GM15510 (cell line): ENCODE measurements at regions not wholly inside any gene's neighbourhood (a gene's known extent, or its start where the extent isn't known, plus 50 kb on each side); places are given as distances from the start of the nearest gene placed in this dataset.

Experiments
- POLR2A ChIP-seq: IDR thresholded peaks from 3 replicates; pipeline ENCODE4 v1.6.1; 2011; ENCODE audit warnings: borderline replicate concordance; ENCODE audit not compliant: insufficient read length; ENCODE audit errors: extremely low read depth

DNA sequence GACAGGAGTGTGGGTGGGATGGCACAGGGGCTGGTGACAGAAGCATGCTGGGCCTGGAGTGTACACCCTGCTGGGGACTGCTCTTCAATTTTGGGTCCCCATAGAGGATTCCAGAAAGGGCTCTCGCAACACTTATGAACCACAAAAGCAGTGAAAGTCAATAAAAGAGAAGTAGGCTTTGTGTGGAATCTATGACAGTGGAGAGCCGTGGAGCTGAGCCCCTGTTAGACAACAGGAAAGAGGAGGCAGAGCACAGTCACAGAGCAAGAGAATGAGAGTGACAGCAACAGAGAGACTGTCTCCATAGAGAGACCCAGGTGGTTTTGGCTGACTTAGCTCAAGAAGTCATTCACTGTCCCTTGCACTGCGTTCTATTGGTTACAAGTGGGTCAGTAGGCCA is 135.1 kb upstream of the ATP6AP2 start:
- no peak for TF ChIP-seq POLR2A

DNA sequence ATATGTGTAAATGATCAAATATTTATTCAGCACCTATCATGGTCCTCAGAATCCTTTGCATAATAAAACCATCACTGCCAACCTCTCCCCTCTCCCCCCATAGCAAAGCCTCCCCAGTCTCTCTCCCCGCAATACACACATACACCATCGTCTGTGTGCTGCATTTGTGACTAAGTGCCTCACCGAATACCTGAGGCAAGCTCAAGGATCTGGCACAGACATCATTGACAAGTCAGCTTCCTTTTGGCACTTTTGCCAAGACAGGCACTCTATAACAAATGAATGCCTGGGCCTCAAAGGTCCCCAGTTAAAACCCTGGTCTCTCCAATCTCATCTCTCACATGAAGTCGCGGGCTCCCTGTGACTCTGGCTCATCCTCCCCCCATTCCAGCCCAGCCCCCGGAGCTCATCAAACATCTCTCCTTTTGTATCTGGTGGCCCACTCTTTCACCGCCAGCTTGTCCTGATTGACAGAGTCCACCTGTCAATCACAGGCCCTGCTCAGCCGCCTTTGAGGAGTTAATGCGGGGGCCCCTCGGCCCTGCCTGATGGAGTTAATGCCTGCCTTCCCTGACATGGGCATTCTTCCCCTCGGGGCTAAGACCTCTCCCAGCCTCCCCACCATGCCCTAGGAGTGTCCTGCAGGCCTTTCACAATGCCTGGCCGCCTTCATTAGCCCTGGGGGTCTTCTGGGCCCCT is 135.8 kb upstream of the ATP6AP2 start:
- no peak for TF ChIP-seq POLR2A

DNA sequence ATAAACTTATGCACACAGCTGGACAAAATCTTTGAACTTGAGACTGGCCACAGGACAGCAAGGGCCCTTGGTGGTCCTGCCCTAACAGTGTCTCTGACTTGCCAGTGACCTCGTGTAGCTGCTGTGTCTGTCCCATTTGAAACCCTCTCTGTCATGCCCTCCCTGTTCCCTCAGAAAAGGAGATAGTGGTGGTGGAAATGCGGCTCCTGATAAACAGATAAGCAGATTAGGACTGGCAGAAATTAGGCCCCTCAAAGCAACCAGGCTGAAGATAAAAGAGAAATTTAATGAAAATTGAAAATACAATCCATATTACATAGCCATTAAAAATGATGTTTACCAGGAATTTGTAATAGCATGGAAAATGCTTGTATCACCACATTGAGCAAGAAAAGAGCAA is 136.6 kb upstream of the ATP6AP2 start:
- TF ChIP-seq POLR2A: no peak

DNA sequence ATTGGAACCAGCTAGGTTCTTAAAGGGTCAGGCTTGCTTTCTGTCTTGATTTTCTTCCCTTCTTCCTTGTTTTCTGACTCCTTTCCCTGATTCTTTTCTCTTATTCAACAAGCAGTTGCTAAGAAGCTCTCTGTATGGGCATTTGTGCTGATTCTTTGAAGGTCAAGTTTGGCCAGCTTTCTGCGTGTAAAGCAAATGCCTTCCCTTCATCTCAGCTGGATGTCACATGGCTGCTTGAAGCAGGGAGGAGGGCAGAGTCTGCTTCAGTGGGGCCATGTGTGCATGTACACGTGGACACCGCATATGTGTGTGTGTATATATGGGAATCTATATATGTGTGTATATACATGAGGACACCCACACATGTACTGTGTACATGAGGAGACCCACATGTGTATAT is 139.9 kb upstream of the ATP6AP2 start:
- no peak for TF ChIP-seq POLR2A

DNA sequence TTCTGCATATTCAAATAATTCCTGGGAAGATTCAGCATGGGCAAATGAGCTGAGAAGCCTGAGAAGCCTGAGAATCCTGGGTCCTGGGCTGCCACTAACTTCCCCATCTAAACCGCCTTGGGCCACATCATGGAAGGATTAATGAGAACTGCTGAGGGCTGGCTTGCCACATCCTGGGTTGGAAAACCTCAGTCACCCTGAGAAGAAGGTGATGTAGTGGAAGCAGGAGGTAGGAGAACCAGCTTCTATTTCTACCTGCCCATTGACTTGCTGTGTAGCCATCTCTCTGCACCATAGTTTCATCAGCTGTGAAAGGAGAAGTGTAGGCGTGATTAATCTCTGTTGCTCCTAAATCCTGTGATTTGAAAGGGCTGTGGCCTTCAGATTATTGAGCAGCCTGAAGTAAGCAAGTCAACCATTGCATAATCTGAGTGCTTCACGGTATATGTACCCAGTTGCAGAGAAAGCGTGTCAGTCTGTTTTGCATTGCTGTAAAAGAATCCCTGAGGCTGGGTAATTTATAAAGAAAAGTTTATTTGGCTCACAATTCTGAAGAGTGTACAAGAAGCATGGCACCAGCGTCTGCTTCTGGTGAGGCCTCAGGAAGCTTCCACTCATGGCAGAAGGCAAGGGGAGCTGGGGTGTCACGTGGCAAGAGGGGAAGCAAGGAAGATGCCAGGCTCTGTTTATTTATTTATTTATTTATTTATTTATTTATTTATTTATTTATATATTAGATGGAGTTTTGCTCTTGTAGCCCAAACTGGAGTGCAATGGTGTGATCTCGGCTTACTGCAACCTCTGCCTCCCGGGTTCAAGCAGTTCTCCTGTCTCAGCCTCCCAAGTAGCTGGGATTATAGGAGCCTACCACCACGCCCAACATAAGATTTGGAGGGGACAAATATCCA is 140.9 kb upstream of the ATP6AP2 start:
- no peak for TF ChIP-seq POLR2A

DNA sequence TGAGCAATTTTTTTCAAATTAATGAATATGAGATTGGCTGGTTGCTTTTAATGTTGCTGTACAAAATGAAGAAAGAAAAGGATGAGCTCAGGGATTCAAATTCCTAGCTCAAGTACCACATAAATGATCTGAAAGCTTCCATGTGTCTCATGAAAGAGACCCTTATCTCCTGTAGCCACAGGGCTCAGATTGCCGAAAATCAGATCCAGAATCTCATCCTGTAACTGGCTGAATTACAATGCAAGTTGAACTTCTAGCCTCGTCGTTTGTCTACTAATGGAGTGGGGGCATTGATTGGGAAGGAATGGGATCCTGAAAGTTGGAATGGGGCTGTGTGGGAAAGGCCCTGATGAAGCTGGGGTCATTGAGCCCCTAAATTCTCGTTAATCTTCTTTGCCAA is 143.4 kb upstream of the ATP6AP2 start:
- no peak for TF ChIP-seq POLR2A

DNA sequence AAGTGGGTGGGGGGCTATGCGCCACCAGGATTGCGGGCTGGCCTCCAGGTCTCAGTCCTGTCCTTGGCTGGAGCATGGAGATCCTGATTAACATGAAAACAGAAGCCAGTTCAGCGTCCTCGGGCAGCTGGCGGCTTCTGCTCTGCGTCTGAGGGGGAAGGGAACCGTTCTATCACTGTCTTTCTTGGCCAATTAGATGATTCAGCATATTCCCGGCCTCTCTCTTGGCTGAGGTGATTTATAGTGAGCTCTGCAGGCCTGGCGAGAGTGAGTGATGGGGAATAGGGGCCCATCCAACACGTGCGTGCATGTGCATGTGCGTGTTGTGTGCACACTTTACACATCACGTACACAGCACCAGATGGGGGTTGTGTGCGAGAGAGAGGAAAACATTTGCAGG is 145.8 kb upstream of the ATP6AP2 start:
- TF ChIP-seq POLR2A: no peak

DNA sequence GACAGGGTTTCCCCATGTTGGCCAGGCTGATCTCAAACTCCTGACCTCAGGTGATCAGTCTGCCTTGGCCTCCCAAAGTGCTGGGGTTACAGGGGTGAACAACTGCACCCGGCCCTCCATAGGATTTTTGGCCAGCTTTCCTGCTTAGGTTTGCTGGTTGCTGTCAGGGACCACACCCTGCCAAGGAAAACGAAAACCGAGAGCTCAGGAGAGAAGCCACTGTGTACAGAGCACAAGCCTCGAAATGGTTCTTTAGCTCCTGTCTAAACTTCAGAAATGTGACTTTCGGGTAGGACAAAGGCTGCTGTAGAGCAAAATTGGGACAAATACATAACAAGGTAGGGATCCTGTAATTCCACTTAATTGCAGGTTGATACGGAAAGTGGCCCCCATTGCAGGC is 146.3 kb upstream of the ATP6AP2 start:
- TF ChIP-seq POLR2A: no peak

DNA sequence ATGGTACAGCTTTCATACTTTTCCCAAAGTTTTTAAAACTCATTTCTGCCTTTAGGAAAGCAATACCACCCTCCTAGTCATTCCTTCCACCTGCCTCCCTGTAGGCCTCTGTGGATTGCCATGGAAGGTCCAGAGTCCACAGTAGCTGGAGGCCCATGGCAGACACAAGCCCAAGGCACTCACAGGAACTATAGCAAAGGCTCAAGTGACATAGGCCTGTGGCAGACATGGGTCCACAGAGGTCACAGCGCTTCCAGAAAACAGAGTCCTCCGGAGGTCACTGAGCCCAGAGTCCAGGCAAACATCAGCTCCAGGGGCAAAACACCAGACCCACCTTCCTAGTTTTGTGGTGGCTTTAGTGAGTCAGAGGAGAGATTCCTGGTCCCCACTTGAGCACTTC is 147.6 kb upstream of the ATP6AP2 start:
- no peak for TF ChIP-seq POLR2A

DNA sequence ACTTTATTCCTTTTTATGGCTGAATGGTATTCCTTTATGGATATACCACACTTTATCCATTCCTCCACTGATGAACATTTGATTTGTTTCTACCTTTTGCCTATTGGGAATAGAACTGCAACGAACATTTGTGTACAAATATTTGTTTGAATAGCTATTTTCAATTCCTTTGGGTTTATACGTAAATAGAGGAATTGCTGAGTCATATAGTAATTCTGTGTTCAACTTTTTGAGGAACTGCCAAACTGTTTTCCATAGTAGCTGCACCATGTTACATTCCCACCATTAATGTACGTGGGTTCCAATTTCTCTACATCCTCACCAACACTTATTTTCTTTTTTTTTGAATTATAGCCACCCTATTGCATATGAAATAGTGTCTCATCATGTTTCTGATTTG is 156.5 kb upstream of the ATP6AP2 start:
- TF ChIP-seq POLR2A: no peak

DNA sequence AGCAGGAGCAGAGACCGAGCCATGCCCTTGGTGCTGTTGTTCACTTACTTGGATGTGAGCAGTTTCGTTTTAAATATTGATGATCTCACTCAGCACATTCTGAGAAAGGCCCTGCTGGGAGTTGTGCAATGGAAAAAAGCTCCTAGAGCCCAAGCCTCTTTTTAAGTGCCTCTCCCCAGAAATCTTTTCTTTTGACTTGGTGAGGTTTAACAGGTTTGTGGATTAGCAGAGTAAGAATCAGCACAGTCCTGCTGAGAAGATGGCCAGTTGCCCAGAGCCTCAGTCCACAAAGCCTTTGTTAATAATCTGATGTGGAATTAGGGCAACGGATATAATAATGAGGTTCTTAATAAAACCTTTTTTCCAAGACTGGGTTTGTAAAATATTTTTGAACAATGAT is 157.5 kb upstream of the ATP6AP2 start:
- no peak for TF ChIP-seq POLR2A

DNA sequence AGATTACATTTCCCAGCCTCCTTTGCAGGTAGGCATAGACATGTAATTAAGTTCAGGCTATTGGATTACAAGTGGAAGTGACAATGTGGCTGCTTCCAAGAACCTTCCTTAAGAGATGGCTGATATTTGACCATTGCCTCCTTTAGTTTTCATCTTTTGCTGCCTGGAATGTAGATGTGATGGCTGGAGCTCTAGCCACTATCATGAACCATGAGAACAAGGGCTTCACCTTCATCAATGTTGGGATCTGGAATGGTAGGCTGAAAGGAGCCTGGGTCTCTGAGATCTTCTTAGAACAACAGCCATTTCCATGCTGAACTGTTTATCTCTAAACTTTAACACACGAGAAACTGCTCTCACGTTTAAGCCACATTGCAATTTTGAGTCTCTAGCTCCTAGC is 158.7 kb upstream of the ATP6AP2 start:
- no peak for TF ChIP-seq POLR2A

DNA sequence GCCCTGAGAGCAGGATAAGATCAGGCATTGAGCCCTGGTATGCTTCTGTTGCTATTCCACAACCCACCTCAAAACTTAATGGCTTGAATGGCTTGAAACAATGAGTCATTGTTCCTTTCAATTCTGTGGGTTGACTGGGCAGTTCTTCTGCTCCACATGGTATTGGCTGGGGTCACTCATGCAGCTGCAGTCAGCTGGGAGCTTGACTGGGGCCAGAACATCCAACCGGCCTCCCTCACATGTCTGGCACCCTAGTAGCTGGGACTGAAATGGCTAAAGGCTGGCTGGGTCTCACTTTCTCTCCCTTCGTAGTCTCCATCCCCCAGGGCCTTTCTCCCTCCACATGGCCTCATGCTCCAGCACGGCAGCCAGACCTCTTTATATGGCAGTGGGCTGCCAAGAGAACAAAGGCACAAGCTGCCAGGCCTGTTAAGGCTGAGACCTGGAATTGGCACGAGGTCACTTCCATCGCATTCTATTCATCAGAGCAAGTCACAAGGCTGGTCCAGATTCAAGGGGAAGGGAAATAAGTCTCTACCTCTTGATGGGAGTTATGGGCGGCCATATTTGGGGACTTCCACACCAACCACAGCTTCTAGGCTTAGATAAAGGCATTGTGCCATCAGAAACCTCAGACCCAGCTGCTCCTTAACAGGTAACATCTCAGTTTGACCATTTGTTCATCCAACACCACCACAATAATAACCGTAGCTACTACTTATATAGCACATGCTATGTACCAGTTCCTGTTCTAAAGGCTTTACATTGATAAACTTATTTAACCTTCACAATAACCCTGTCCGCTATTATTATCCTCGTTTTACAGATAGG is 159.7 kb upstream of the ATP6AP2 start:
- no peak for TF ChIP-seq POLR2A

DNA sequence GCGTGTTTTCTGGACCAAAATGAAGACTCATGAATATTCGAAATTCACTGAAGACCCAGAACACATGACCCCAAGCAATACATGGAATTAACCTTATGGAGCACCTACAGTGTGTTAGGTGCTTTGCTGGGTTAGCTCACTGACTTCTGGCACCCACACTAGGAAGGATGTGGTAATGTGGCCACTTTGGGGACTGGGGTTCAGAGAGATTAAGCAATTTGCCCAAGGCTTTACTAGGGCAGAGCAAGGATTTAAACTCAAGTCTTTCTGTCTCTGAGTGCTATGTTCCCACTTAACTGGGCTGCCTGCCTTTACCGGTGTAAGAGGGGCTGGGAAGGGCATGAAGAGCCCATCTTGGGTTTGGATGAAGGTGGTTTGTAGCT is 162.0 kb upstream of the ATP6AP2 start:
- no peak for TF ChIP-seq POLR2A

DNA sequence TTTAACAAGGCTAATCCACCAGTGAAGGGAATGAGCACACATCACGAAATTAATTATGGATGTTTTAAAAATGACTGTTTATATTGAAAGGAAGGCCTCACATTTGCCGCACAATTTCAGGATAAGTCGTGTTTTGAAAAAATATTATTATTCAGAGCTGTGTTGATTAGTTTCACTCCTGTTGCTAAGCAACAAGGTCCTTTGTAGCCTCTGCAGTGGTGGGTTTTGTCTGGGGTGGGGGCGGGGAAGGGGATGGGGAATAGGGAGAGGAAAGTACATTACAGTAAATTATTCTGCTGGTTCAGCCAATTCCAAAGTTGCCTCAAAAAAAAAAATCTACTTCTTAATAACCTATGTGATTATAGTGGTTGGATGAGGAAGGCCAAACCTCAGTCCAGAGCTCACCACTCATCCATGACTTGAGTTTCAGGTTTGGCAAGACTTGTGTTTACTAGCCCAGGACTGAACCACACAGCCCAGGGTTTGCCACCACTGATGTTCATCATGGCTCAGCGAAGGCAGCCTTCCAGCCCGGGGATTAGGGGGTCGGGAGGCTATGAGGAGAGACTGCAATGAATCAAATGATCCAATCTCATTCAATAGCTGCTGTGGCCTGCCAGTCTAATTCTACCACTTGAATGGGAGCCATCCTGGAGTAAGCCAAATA is 162.5 kb upstream of the ATP6AP2 start:
- no peak for TF ChIP-seq POLR2A
